ENCODE measurements at regions not wholly inside any gene's neighbourhood (a gene's known extent, or its start where the extent isn't known, plus 50 kb on each side); places are given as distances from the start of the nearest gene placed in this dataset.
A peak's percentile ranks its signal among the peaks of the same experiment; 100 is the strongest.
"Not testable (repeated sequence)": the region's sequence is repeated elsewhere in the genome, so short reads cannot be mapped to it uniquely, and the experiment has no call there.

DNA sequence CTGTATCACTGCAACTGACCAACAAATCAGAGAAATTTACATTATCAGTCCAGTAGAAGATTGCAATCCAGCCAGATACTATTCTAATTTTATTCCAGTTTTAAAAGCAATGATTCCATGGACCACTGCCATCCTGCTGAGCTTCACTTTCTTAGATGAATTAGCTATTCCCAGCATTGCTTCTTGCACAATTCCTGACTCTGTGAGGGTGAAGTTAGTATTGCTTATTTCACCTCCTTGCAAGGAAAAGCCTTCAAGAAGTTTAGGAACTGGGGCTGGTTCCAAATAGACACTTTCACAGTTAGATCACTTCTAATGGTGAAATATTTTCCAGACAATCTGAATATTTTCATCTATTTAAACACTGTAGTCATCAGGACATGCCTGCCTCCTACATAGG lies 338.6 kb upstream of the TNC start:
- H3K9me3 Mint-ChIP-seq, result peaks cover 0 to 6% (median 0%) of the 10 kb centered on the region in 9 donors
- no peak overlapping the region for H3K4me3 Mint-ChIP-seq
- no peak overlapping the region for H3K27ac Mint-ChIP-seq
- H3K4me1 Mint-ChIP-seq, result no peaks in the 10 kb centered on the region
- POLR2A ChIA-PET, result no interaction called here
- H3K36me3 Mint-ChIP-seq, result no peaks in the 10 kb centered on the region
- DNase-seq (no peak), ATAC-seq (no peak)
- peaks cover 6 to 51% (median 15%) of the 10 kb centered on the region in 5 donors for H3K27me3 Mint-ChIP-seq

DNA sequence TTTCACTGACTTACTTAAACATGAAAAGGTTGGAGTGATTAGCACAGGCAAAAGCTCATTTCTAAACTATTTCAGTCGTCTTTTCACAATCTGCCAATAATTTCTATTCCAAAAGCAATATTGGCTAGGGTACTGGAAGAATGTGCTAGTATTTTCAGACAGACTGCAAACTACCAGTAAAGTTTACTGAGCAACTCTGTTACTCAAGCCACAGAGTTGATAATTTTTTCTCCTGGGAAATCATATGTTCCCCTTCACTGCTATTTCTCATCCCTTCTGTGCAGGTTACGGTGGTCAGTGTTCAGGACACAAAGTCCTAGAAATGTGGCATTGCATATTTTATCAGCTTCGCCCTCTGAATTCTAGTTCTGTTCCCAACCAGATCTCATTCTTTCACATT lies 343.3 kb upstream of the TNC start:
- Mint-ChIP-seq H3K9me3 (peaks cover 0 to 6% (median 0%) of the 10 kb centered on the region in 9 donors), H3K4me1 (no peaks in the 10 kb centered on the region), H3K27ac (no peak overlapping the region), H3K36me3 (no peaks in the 10 kb centered on the region), H3K27me3 (peaks cover 6 to 53% (median 13%) of the 10 kb centered on the region in 5 donors), H3K4me3 (no peak overlapping the region)
- POLR2A ChIA-PET, result no interaction called here
- ATAC-seq (no peak), DNase-seq (no peak)

DNA sequence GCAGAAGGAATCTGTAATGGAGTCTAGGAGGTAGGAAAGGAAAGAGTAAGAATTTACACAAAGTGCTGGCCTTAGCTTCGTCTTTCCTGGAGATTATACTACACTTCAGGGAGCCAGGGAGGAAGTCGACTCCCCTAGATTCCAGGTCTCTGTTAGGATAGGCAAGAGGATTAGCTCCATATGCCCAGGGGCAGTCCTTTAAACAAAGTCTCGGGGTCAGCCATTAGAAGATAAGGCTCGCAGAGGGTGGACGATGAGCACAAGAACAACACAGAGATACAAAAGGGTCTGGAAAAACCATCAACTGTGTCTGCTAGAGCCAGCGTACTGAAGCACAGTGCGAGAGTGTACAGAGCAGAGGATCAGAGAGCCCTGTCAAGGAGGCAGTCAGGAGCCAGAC lies 344.7 kb upstream of the TNC start:
- peaks cover 0 to 6% (median 0%) of the 10 kb centered on the region in 9 donors for H3K9me3 Mint-ChIP-seq
- H3K4me1 Mint-ChIP-seq, result no peaks in the 10 kb centered on the region
- H3K27me3 Mint-ChIP-seq, result peaks cover 0 to 60% (median 8%) of the 10 kb centered on the region in 5 donors
- DNase-seq (no peak), ATAC-seq (no peak)
- no peaks in the 10 kb centered on the region for H3K36me3 Mint-ChIP-seq
- H3K4me3 Mint-ChIP-seq, result no peak overlapping the region
- H3K27ac Mint-ChIP-seq, result no peak overlapping the region
- POLR2A ChIA-PET, result no interaction called here

GRCh38 chr9:115466756-115467155 lies 348.8 kb upstream of the TNC start:
- no peaks in the 10 kb centered on the region for H3K36me3 Mint-ChIP-seq
- no peak overlapping the region for H3K27ac Mint-ChIP-seq
- no peak overlapping the region for H3K4me3 Mint-ChIP-seq
- POLR2A ChIA-PET, result no interaction called here
- peaks cover 0 to 40% (median 1%) of the 10 kb centered on the region in 5 donors for H3K27me3 Mint-ChIP-seq
- no peaks in the 10 kb centered on the region for H3K4me1 Mint-ChIP-seq
- no peak for ATAC-seq
- no peak for DNase-seq
- no peaks in the 10 kb centered on the region for H3K9me3 Mint-ChIP-seq

GRCh38 chr9:115469841-115470240 lies 351.9 kb upstream of the TNC start:
- DNase-seq (no peak), ATAC-seq (no peak)
- peaks cover 0 to 2% (median 0%) of the 10 kb centered on the region in 9 donors for H3K9me3 Mint-ChIP-seq

GRCh38 chr9:115473032-115473431 lies 355.1 kb upstream of the TNC start:
- H3K27me3 Mint-ChIP-seq, result peaks cover 0 to 35% (median 4%) of the 10 kb centered on the region in 5 donors
- H3K4me1 Mint-ChIP-seq, H3K36me3 Mint-ChIP-seq, H3K9me3 Mint-ChIP-seq, H3K27ac Mint-ChIP-seq, ATAC-seq, POLR2A ChIA-PET, DNase-seq, H3K4me3 Mint-ChIP-seq: not testable (repeated sequence)

More at GRCh38 chr9:115469841-115470240, 351.9 kb upstream of the TNC start:
- Mint-ChIP-seq H3K4me3 (no peak overlapping the region), H3K27me3 (peaks cover 0 to 28% (median 1%) of the 10 kb centered on the region in 5 donors), H3K27ac (no peak overlapping the region), H3K4me1 (no peaks in the 10 kb centered on the region), H3K36me3 (no peaks in the 10 kb centered on the region)
- POLR2A ChIA-PET, result no interaction called here

DNA sequence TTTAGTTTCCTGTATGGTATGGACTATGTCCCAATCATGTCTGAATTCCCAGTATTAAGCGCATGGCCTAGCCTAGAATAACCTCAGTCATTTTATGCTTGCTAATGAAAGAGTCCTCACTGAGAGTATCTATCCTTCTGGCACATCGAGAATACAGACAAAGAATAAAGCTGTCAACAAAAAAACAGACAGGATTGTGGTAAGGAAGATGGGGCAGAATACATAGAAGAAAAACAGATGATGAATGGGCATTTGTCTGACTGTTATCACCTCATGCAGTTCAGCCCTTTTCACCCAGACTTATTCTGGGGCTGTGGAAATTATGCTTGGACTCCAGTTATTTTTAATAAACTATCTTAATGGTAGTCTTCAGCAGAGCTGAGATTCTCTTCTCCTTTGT lies 363.8 kb upstream of the TNC start:
- peaks cover 0 to 30% (median 5%) of the 10 kb centered on the region in 5 donors for H3K27me3 Mint-ChIP-seq
- no peak for ATAC-seq
- H3K4me3 Mint-ChIP-seq, result no peak overlapping the region
- no peaks in the 10 kb centered on the region for H3K4me1 Mint-ChIP-seq
- POLR2A ChIA-PET, result no interaction called here
- no peaks in the 10 kb centered on the region for H3K36me3 Mint-ChIP-seq
- no peak overlapping the region for H3K27ac Mint-ChIP-seq
- H3K9me3 Mint-ChIP-seq, result no peaks in the 10 kb centered on the region
- no peak for DNase-seq

- no peak overlapping the region for H3K4me3 Mint-ChIP-seq
- H3K27ac Mint-ChIP-seq, result no peak overlapping the region
- no peaks in the 10 kb centered on the region for H3K4me1 Mint-ChIP-seq
- POLR2A ChIA-PET, result no interaction called here
- DNase-seq (no peak), ATAC-seq (no peak)
- peaks cover 0 to 21% (median 8%) of the 10 kb centered on the region in 5 donors for H3K27me3 Mint-ChIP-seq
- no peaks in the 10 kb centered on the region for H3K36me3 Mint-ChIP-seq
- no peaks in the 10 kb centered on the region for H3K9me3 Mint-ChIP-seq
These were observed 364.8 kb upstream of the TNC start for GRCh38 chr9:115482747-115483146.

DNA sequence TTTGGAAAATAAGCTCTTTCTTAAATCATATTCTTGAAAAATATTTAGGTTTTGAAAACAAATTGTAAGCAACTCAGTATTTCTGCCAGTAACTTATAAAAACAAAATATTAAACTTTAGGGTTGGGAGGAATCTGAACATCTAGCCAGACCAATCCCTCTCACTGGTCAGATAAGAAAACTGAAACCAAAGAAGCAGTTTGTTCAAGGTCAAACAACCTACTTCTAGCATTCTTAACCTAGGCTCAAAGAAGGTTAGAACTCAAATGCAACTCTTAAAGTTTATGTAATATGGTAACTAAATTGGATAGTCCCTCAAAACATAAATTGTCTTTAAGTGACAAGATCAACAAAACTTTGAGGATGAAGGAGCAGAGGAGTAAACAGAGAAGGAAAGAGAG lies 374.9 kb upstream of the TNC start:
- H3K27ac Mint-ChIP-seq, result no peak overlapping the region
- ATAC-seq (no peak), DNase-seq (no peak)
- no peaks in the 10 kb centered on the region for H3K9me3 Mint-ChIP-seq
- no peak overlapping the region for H3K4me3 Mint-ChIP-seq
- H3K4me1 Mint-ChIP-seq, result no peaks in the 10 kb centered on the region
- POLR2A ChIA-PET, result no interaction called here
- H3K36me3 Mint-ChIP-seq, result no peaks in the 10 kb centered on the region
- H3K27me3 Mint-ChIP-seq, result peaks cover 11 to 35% (median 17%) of the 10 kb centered on the region in 5 donors

GRCh38 chr9:115494393-115494792 lies 376.4 kb upstream of the TNC start:
- POLR2A ChIA-PET, result no interaction called here
- Mint-ChIP-seq H3K4me1 (no peaks in the 10 kb centered on the region), H3K4me3 (no peak overlapping the region), H3K27ac (no peak overlapping the region), H3K36me3 (no peaks in the 10 kb centered on the region), H3K27me3 (peaks cover 9 to 32% (median 18%) of the 10 kb centered on the region in 5 donors), H3K9me3 (no peaks in the 10 kb centered on the region)
- DNase-seq (no peak), ATAC-seq (no peak)

DNA sequence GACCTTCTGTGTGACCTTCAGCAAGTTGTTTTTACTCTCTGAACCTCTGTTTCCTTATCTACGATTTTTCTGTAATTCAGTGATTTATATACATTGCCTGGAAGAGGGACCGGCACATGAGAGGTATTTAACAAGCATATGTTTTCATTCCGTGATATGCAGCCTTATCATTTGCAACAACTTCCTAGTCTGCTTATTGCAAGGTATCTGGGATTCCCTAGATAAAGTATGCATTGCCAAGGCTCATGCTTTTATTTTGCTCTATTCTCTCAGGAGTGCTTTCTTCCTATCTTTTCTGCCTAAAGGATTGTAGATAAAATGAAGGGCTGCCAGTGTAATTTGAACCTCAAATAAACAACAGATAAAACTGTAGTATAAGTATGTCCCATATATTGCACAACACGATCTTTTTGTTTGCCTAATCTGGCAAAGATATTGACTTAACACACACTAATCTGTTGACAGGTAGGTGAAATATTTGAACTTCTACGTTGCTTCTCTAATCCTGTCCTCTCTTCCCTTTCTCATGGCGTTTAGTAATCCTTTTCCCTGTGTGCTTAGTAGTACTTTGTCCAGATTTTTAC lies 377.2 kb upstream of the TNC start:
- DNase-seq, result no peak
- H3K27ac Mint-ChIP-seq, result peak overlapping the region in 1 of 10 donors; percentile 14
- no peaks in the 10 kb centered on the region for H3K9me3 Mint-ChIP-seq
- ATAC-seq, result no peak
- POLR2A ChIA-PET, result no interaction called here
- no peaks in the 10 kb centered on the region for H3K4me1 Mint-ChIP-seq
- H3K36me3 Mint-ChIP-seq, result no peaks in the 10 kb centered on the region
- H3K27me3 Mint-ChIP-seq, result peaks cover 9 to 26% (median 16%) of the 10 kb centered on the region in 5 donors
- no peak overlapping the region for H3K4me3 Mint-ChIP-seq

DNA sequence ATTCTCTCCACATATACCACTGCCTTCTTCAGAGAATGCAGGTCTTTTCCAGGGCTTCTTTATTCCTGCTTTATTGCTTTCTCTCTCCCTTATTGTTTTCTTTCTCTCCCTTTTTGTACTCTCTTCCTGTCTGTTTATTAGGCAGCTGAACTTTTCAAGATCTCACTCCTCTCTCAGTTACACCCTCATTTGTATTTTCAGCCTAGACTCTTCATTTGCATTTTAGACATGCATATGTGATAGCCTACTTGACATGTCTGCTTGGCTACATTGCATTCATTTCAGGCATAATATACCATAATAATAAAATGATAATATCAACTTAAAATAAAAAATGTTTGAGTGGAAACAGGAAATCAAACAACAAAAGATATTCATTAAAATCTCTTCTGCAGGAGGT lies 377.9 kb upstream of the TNC start:
- Mint-ChIP-seq H3K4me1 (no peaks in the 10 kb centered on the region), H3K36me3 (no peaks in the 10 kb centered on the region)
- no peak for DNase-seq

DNA sequence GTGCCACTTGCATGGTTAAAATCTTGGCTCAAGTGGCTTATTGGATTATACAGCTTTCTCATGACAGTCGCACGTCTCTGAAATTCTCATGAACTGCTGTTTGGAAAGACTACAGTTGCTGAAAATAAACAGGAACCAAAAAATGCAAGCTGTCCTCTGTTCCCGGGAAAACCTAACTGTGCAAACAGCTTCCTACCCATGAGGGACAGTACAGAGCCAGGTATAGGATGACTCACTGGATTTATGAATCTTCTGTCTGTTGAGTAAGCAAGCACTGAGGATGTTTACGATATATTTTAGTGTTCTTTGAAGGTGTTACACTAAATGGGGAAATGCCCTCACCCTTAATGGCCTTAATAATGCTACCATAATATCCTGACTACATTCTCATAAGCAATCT lies 380.3 kb upstream of the TNC start:
- no peak for ATAC-seq
- POLR2A ChIA-PET, result no interaction called here
- Mint-ChIP-seq H3K36me3 (no peaks in the 10 kb centered on the region), H3K9me3 (no peaks in the 10 kb centered on the region), H3K4me1 (no peaks in the 10 kb centered on the region), H3K27ac (no peak overlapping the region), H3K27me3 (peaks cover 5 to 30% (median 19%) of the 10 kb centered on the region in 5 donors), H3K4me3 (no peak overlapping the region)
- DNase-seq, result no peak

More for the DNA sequence above, 377.9 kb upstream of the TNC start:
- Mint-ChIP-seq H3K27ac (no peak overlapping the region), H3K9me3 (no peaks in the 10 kb centered on the region), H3K27me3 (peaks cover 9 to 29% (median 23%) of the 10 kb centered on the region in 5 donors), H3K4me3 (no peak overlapping the region)
- no peak for ATAC-seq
- POLR2A ChIA-PET, result no interaction called here

DNA sequence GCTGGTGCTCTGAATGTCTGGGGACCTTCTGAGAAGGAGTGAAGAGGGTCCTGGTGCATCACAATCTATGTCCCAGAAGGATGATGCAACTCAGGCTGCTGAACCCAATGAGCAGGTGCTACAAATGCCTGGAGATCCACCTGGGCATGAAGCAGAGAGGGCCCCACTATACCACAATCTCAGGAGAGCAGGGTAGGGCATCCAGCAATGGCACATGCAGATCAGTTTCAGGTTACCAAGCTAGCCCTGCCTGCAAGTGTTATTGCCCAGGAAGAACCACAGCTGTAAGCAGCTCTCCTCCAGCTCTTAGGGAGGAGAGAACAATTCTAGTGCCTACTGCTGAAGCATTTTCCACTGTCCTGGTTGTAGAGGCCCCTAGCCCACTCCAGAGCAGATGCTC lies 389.2 kb upstream of the TNC start:
- Mint-ChIP-seq H3K27ac (no peak overlapping the region), H3K27me3 (peaks cover 3 to 10% (median 4%) of the 10 kb centered on the region in 5 donors), H3K4me1 (no peaks in the 10 kb centered on the region), H3K4me3 (no peak overlapping the region), H3K9me3 (peaks cover 0 to 8% (median 2%) of the 10 kb centered on the region in 9 donors), H3K36me3 (peaks cover 0 to 6% (median 0%) of the 10 kb centered on the region in 3 donors)
- DNase-seq, result no peak
- no peak for ATAC-seq
- POLR2A ChIA-PET, result no interaction called here
